IPS DF 19.7 (cell line): ENCODE measurements at regions not wholly inside any gene's neighbourhood (a gene's known extent, or its start where the extent isn't known, plus 50 kb on each side); places are given as distances from the start of the nearest gene placed in this dataset.
"Not testable (repeated sequence)": the region's sequence is repeated elsewhere in the genome, so short reads cannot be mapped to it uniquely, and the experiment has no call there.

Source experiments
- DNase-seq: peaks from one replicate; pipeline ENCODE4 v3.0.0-alpha.2; 2013; ENCODE audit warnings: low read depth, low spot score

- DNase-seq, result no peak
Observed at GRCh38 chr2:105498281-105498846, 99.5 kb upstream of the FHL2 start.

GRCh38 chr2:105497094-105497493 is 98.2 kb upstream of the FHL2 start:
- no peak for DNase-seq

GRCh38 chr2:105496271-105496670 is 97.4 kb upstream of the FHL2 start:
- no peak for DNase-seq

GRCh38 chr2:105494683-105495425 is 96.0 kb upstream of the FHL2 start:
- DNase-seq, result no peak

GRCh38 chr2:105490956-105491355 is 92.1 kb upstream of the FHL2 start:
- DNase-seq, result no peak

- DNase-seq, result no peak
Observed at GRCh38 chr2:105490204-105490603, 91.4 kb upstream of the FHL2 start.

GRCh38 chr2:105489168-105489878 is 90.5 kb upstream of the FHL2 start:
- DNase-seq, result no peak

GRCh38 chr2:105488285-105488684 is 89.4 kb upstream of the FHL2 start:
- no peak for DNase-seq

GRCh38 chr2:105487142-105488069 is 88.6 kb upstream of the FHL2 start:
- DNase-seq, result no peak

GRCh38 chr2:105486762-105487141 is 87.9 kb upstream of the FHL2 start:
- DNase-seq, result no peak

GRCh38 chr2:105478670-105479069 is 79.8 kb upstream of the FHL2 start:
- DNase-seq, result no peak

GRCh38 chr2:105477050-105477620 is 78.3 kb upstream of the FHL2 start:
- DNase-seq, result not testable (repeated sequence)

GRCh38 chr2:105473011-105473410 is 74.2 kb upstream of the FHL2 start:
- DNase-seq, result no peak

GRCh38 chr2:105470979-105471378 is 72.1 kb upstream of the FHL2 start:
- DNase-seq, result no peak

- no peak for DNase-seq
Observed at GRCh38 chr2:105469781-105470180, 70.9 kb upstream of the FHL2 start.

GRCh38 chr2:105468582-105469042 is 69.8 kb upstream of the FHL2 start:
- DNase-seq, result no peak

- no peak for DNase-seq
Observed at GRCh38 chr2:105464325-105464724, 65.5 kb upstream of the FHL2 start.

GRCh38 chr2:105460048-105460732 is 61.3 kb upstream of the FHL2 start:
- DNase-seq, result no peak

- no peak for DNase-seq
Observed at GRCh38 chr2:105458076-105458475, 59.2 kb upstream of the FHL2 start.

- no peak for DNase-seq
Observed at GRCh38 chr2:105455488-105456003, 56.7 kb upstream of the FHL2 start.
